Body of pancreas (tissue), 4 donors: ENCODE measurements at regions not wholly inside any gene's neighbourhood (a gene's known extent, or its start where the extent isn't known, plus 50 kb on each side); places are given as distances from the start of the nearest gene placed in this dataset.
"Not testable (repeated sequence)": the region's sequence is repeated elsewhere in the genome, so short reads cannot be mapped to it uniquely, and the experiment has no call there.

Experiments used
- POLR2A ChIP-seq, 3 donors: fragments of 450-650 bp; IDR thresholded peaks; one replicate each; pipeline ENCODE4 v1.6.1; 2016; ENCODE audit warnings: antibody characterized with exemption in 3 of 3, mild to moderate bottlenecking in 2 of 3
- TF ChIP-seq, protein P1 (sequence below), 7 experiments: fragments of 450-650 bp in 4 of 7; fragments of 200-600 bp in 3 of 7; sonication (generic) in 3 of 7; IDR thresholded peaks; one replicate each; pipeline ENCODE4 v1.5.1; 2016 to 2019; ENCODE audit warnings: antibody characterized with exemption in 7 of 7

DNA sequence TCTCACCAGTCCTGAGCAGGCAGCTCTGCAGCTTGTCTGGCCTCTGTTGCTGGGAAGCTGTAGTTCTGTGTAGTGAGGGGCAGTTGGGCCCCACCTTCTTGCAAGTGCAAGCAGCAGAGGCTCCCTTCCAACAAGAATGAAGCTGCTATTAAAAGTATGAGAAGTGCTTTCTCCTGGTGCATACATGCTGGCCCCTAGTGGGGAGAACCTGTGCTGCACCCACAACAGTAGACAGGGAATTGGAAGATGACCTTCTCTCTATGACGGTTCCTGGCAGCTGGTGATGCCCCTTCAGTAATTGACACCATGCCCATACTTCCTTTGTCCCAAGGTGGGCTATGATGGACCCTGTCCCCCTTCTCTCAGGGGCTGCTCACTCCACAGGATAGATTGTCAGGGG is 141.5 kb downstream of the SPIN4 start:
- TF ChIP-seq, protein P1, sequence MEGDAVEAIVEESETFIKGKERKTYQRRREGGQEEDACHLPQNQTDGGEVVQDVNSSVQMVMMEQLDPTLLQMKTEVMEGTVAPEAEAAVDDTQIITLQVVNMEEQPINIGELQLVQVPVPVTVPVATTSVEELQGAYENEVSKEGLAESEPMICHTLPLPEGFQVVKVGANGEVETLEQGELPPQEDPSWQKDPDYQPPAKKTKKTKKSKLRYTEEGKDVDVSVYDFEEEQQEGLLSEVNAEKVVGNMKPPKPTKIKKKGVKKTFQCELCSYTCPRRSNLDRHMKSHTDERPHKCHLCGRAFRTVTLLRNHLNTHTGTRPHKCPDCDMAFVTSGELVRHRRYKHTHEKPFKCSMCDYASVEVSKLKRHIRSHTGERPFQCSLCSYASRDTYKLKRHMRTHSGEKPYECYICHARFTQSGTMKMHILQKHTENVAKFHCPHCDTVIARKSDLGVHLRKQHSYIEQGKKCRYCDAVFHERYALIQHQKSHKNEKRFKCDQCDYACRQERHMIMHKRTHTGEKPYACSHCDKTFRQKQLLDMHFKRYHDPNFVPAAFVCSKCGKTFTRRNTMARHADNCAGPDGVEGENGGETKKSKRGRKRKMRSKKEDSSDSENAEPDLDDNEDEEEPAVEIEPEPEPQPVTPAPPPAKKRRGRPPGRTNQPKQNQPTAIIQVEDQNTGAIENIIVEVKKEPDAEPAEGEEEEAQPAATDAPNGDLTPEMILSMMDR (IDR thresholded peaks at IDR 0.05): not testable (repeated sequence)
- not testable (repeated sequence) for TF ChIP-seq POLR2A (IDR thresholded peaks at IDR 0.05)
